Mucosa of descending colon (tissue), 3 donors: ENCODE measurements at regions not wholly inside any gene's neighbourhood (a gene's known extent, or its start where the extent isn't known, plus 50 kb on each side); places are given as distances from the start of the nearest gene placed in this dataset.

Experiments used
- ATAC-seq: fragments of 200-7000 bp; cut with Tn5 transposase; one replicate; pipeline ENCODE4 v1.9.1; 2020; ENCODE audit warnings: mild to moderate bottlenecking, moderate library complexity
- DNase-seq, 3 donors: peaks; one replicate each; pipeline ENCODE4 v3.0.0-alpha.2; 2020
- H3K36me3 ChIP-seq: fragments of 200-600 bp; one replicate; pipeline ENCODE4 v1.8.0; 2021; ENCODE audit warnings: low read depth, mild to moderate bottlenecking
- H3K4me1 ChIP-seq: fragments of 200-600 bp; one replicate; pipeline ENCODE4 v1.8.0; 2021; ENCODE audit warnings: low read depth, mild to moderate bottlenecking
- H3K4me3 ChIP-seq: fragments of 200-600 bp; one replicate; pipeline ENCODE4 v1.8.0; 2021; ENCODE audit warnings: mild to moderate bottlenecking
- H3K9me3 ChIP-seq: fragments of 200-600 bp; one replicate; pipeline ENCODE4 v1.8.0; 2021; ENCODE audit warnings: mild to moderate bottlenecking
- intact Hi-C, 2 donors: fragments of 100-400 bp; cut with DNase I in 1 of 2; cut with micrococcal nuclease in 1 of 2; formaldehyde crosslinking; loops; one replicate each; pipeline versions ENCODE4 v1.11.0 to v1.11.1; 2022; cut with DNase I, micrococcal nuclease
- TF ChIP-seq, protein P1 (sequence below): fragments of 200-600 bp; IDR thresholded peaks from one replicate; pipeline ENCODE4 v1.8.0; 2022; ENCODE audit warnings: antibody characterized with exemption, mild to moderate bottlenecking
- donor health status: DM: no; HTN: no; CAD: no; lungs with moderate emphysema.
- donor health status: DM: no; HTN: no; CAD: no.
- donor health status: DM: no; HTN: yes; CAD: no.

GRCh38 chr2:177010146-177010545 lies 202.4 kb upstream of the HNRNPA3 start:
- TF ChIP-seq, protein P1, sequence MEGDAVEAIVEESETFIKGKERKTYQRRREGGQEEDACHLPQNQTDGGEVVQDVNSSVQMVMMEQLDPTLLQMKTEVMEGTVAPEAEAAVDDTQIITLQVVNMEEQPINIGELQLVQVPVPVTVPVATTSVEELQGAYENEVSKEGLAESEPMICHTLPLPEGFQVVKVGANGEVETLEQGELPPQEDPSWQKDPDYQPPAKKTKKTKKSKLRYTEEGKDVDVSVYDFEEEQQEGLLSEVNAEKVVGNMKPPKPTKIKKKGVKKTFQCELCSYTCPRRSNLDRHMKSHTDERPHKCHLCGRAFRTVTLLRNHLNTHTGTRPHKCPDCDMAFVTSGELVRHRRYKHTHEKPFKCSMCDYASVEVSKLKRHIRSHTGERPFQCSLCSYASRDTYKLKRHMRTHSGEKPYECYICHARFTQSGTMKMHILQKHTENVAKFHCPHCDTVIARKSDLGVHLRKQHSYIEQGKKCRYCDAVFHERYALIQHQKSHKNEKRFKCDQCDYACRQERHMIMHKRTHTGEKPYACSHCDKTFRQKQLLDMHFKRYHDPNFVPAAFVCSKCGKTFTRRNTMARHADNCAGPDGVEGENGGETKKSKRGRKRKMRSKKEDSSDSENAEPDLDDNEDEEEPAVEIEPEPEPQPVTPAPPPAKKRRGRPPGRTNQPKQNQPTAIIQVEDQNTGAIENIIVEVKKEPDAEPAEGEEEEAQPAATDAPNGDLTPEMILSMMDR: no peak
- no peak for ATAC-seq
- no peak for DNase-seq

GRCh38 chr2:177010861-177011260 lies 201.7 kb upstream of the HNRNPA3 start:
- no peak for ATAC-seq
- TF ChIP-seq, protein P1: no peak

More at GRCh38 chr2:177010146-177010545, 202.4 kb upstream of the HNRNPA3 start:
- Histone ChIP-seq H3K4me3 (no peak overlapping the region), H3K36me3 (no peaks in the 10 kb centered on the region), H3K4me1 (no peaks in the 10 kb centered on the region), H3K9me3 (no peaks in the 10 kb centered on the region)
- intact Hi-C loops: no loop called here

DNA sequence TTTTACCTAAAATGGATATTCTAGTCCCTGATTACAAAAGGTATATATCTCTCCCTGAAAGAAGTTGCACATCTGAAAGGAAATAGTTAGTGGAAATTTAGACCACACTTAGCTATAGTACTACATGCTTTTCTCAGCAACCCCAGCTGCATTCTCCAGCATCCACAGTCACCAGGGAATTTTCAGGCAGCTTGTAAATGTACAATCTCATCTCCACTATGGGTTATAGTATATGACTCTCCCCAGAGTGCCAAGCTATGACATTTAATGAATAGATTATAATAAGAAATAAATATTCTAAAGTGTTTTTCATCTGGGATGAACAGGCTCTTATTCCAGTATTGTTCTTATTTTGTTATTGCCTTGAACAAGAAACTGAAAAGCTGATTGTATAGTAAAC lies 197.6 kb upstream of the HNRNPA3 start:
- ATAC-seq: no peak
- H3K4me1 ChIP-seq: no peaks in the 10 kb centered on the region
- TF ChIP-seq, protein P1: no peak
- no peaks in the 10 kb centered on the region for H3K36me3 ChIP-seq
- no peaks in the 10 kb centered on the region for H3K9me3 ChIP-seq
- no peak overlapping the region for H3K4me3 ChIP-seq
- intact Hi-C loops: no loop called here
- no peak for DNase-seq

More at GRCh38 chr2:177010861-177011260, 201.7 kb upstream of the HNRNPA3 start:
- no peak overlapping the region for H3K4me3 ChIP-seq
- H3K4me1 ChIP-seq: no peaks in the 10 kb centered on the region
- intact Hi-C loops: no loop called here
- DNase-seq: no peak
- H3K36me3 ChIP-seq: no peaks in the 10 kb centered on the region
- no peaks in the 10 kb centered on the region for H3K9me3 ChIP-seq

GRCh38 chr2:177015356-177015923 lies 197.2 kb upstream of the HNRNPA3 start:
- no peak for DNase-seq
- no peak overlapping the region for H3K4me3 ChIP-seq
- TF ChIP-seq, protein P1: no peak
- H3K36me3 ChIP-seq: no peaks in the 10 kb centered on the region
- no peak for ATAC-seq
- no peaks in the 10 kb centered on the region for H3K4me1 ChIP-seq
- H3K9me3 ChIP-seq: no peaks in the 10 kb centered on the region
- intact Hi-C loops: no loop called here

- DNase-seq (no peak), ATAC-seq (no peak)
- no peaks in the 10 kb centered on the region for H3K9me3 ChIP-seq
- intact Hi-C loops: no loop called here
- H3K4me3 ChIP-seq: no peak overlapping the region
- H3K36me3 ChIP-seq: no peaks in the 10 kb centered on the region
- H3K4me1 ChIP-seq: no peaks in the 10 kb centered on the region
- TF ChIP-seq, protein P1: no peak
Observed at GRCh38 chr2:177020524-177021119, 192.0 kb upstream of the HNRNPA3 start.
